HG03439 (cell line): ENCODE measurements at regions not wholly inside any gene's neighbourhood (a gene's known extent, or its start where the extent isn't known, plus 50 kb on each side); places are given as distances from the start of the nearest gene placed in this dataset.
A peak's percentile ranks its signal among the peaks of the same experiment; 100 is the strongest.
"Not testable (repeated sequence)": the region's sequence is repeated elsewhere in the genome, so short reads cannot be mapped to it uniquely, and the experiment has no call there.

Experiments used
- ATAC-seq: cut with Tn5 transposase; IDR thresholded peaks from one replicate; pipeline ENCODE4 v1.9.1; 2021; ENCODE audit warnings: mild to moderate bottlenecking, moderate library complexity; ENCODE audit not compliant: unreplicated experiment

- no peak for ATAC-seq
Measured at GRCh38 chr5:123709422-123709821, 197.4 kb downstream of the CSNK1G3 start.

GRCh38 chr5:123708074-123708806 lies 196.3 kb downstream of the CSNK1G3 start:
- no peak for ATAC-seq

GRCh38 chr5:123706531-123706930 lies 194.6 kb downstream of the CSNK1G3 start:
- no peak for ATAC-seq

- ATAC-seq, result no peak
Measured at GRCh38 chr5:123705741-123706140, 193.8 kb downstream of the CSNK1G3 start.

GRCh38 chr5:123701511-123702200 lies 189.7 kb downstream of the CSNK1G3 start:
- no peak for ATAC-seq

GRCh38 chr5:123700624-123701287 lies 188.8 kb downstream of the CSNK1G3 start:
- no peak for ATAC-seq

GRCh38 chr5:123699571-123699970 lies 187.6 kb downstream of the CSNK1G3 start:
- ATAC-seq, result no peak

GRCh38 chr5:123698937-123699336 lies 187.0 kb downstream of the CSNK1G3 start:
- ATAC-seq, result not testable (repeated sequence)

- no peak for ATAC-seq
Measured at GRCh38 chr5:123696921-123697341, 185.0 kb downstream of the CSNK1G3 start.

GRCh38 chr5:123690821-123691220 lies 178.8 kb downstream of the CSNK1G3 start:
- no peak for ATAC-seq

- ATAC-seq, result no peak
Measured at GRCh38 chr5:123681061-123681460, 169.1 kb downstream of the CSNK1G3 start.

- ATAC-seq, result no peak
Measured at GRCh38 chr5:123673107-123673506, 161.1 kb downstream of the CSNK1G3 start.

- no peak for ATAC-seq
Measured at GRCh38 chr5:123671711-123672456, 159.9 kb downstream of the CSNK1G3 start.

GRCh38 chr5:123671042-123671441 lies 159.1 kb downstream of the CSNK1G3 start:
- ATAC-seq, result peak; percentile 57
